Nephron (organoid): ENCODE measurements at regions not wholly inside any gene's neighbourhood (a gene's known extent, or its start where the extent isn't known, plus 50 kb on each side); places are given as distances from the start of the nearest gene placed in this dataset.
"Not testable (repeated sequence)": the region's sequence is repeated elsewhere in the genome, so short reads cannot be mapped to it uniquely, and the experiment has no call there.

Experiments used
- H3K27ac Mint-ChIP-seq, 3 experiments: 2 replicates each; pipeline ENCODE4 v1.8.0; 2020; ENCODE audit warnings: mixed read lengths in 3 of 3, mild to moderate bottlenecking in 2 of 3, moderate library complexity in 1 of 3
- H3K27me3 Mint-ChIP-seq: 2 replicates; pipeline ENCODE4 v1.8.0; 2021; ENCODE audit warnings: low read depth, mild to moderate bottlenecking, moderate library complexity, mixed read lengths
- H3K36me3 Mint-ChIP-seq: 2 replicates; pipeline ENCODE4 v1.8.0; 2020; ENCODE audit warnings: low read depth, mixed read lengths
- H3K4me1 Mint-ChIP-seq: 2 replicates; pipeline ENCODE4 v1.8.0; 2020; ENCODE audit warnings: mixed read lengths
- H3K4me3 Mint-ChIP-seq, 3 experiments: 2 replicates each; pipeline ENCODE4 v1.8.0; 2020; ENCODE audit warnings: mild to moderate bottlenecking in 3 of 3, mixed read lengths in 3 of 3, moderate library complexity in 2 of 3
- H3K9me3 Mint-ChIP-seq: 2 replicates; pipeline ENCODE4 v1.8.0; 2020; ENCODE audit warnings: mixed read lengths
- TF ChIP-seq, protein P1 (sequence below), 3 experiments: fragments of 200-600 bp; sonication (generic); IDR thresholded peaks; one replicate each; pipeline ENCODE4 v1.5.0; 2021; ENCODE audit warnings: antibody characterized with exemption in 3 of 3; ENCODE audit not compliant: unreplicated experiment in 3 of 3

GRCh38 chr13:80497439-80497838, 156.5 kb upstream of the SPRY2 start:
- no peaks in the 10 kb centered on the region for H3K9me3 Mint-ChIP-seq

GRCh38 chr13:80496721-80497397, 155.9 kb upstream of the SPRY2 start:
- Mint-ChIP-seq H3K9me3 (no peaks in the 10 kb centered on the region), H3K27me3 (no peaks in the 10 kb centered on the region), H3K27ac (peak overlapping the region in 1 of 3 experiments; percentile 66), H3K4me1 (no peaks in the 10 kb centered on the region), H3K4me3 (no peak overlapping the region), H3K36me3 (no peaks in the 10 kb centered on the region)
- TF ChIP-seq, protein P1, sequence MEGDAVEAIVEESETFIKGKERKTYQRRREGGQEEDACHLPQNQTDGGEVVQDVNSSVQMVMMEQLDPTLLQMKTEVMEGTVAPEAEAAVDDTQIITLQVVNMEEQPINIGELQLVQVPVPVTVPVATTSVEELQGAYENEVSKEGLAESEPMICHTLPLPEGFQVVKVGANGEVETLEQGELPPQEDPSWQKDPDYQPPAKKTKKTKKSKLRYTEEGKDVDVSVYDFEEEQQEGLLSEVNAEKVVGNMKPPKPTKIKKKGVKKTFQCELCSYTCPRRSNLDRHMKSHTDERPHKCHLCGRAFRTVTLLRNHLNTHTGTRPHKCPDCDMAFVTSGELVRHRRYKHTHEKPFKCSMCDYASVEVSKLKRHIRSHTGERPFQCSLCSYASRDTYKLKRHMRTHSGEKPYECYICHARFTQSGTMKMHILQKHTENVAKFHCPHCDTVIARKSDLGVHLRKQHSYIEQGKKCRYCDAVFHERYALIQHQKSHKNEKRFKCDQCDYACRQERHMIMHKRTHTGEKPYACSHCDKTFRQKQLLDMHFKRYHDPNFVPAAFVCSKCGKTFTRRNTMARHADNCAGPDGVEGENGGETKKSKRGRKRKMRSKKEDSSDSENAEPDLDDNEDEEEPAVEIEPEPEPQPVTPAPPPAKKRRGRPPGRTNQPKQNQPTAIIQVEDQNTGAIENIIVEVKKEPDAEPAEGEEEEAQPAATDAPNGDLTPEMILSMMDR (IDR thresholded peaks at IDR 0.05; ENCODE audit: unreplicated experiment in 3 of 3), result no peak

More at GRCh38 chr13:80497439-80497838, 156.5 kb upstream of the SPRY2 start:
- TF ChIP-seq, protein P1 (IDR thresholded peaks at IDR 0.05; ENCODE audit: unreplicated experiment in 3 of 3), result no peak
- no peak overlapping the region for H3K4me3 Mint-ChIP-seq
- H3K27me3 Mint-ChIP-seq, result no peaks in the 10 kb centered on the region
- H3K36me3 Mint-ChIP-seq, result no peaks in the 10 kb centered on the region
- H3K4me1 Mint-ChIP-seq, result no peaks in the 10 kb centered on the region
- H3K27ac Mint-ChIP-seq, result peak overlapping the region in 1 of 3 experiments; percentile 66

DNA sequence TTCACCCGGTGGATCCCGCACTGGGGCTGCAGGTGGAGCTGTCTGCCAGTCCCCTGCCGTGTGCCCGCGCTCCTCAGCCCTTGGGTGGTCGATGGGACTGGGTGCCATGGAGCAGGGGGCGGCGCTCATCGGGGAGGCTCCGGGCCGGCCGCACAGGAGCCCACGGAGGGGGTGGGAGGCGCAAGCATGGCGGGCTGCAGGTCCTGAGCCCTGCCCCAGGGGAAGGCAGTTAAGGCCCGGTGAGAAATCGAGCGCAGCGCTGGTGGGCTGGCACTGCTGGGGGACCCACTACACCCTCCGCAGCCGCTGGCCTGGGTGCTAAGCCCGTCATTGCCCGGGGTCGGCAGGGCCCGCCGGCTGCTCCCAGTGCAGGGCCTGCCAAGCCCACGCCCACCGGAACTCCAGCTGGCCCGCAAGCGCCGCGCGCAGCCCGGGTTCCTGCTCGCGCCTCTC, 149.6 kb upstream of the SPRY2 start:
- H3K27ac Mint-ChIP-seq, H3K27me3 Mint-ChIP-seq, H3K4me3 Mint-ChIP-seq, H3K9me3 Mint-ChIP-seq, H3K4me1 Mint-ChIP-seq, H3K36me3 Mint-ChIP-seq: not testable (repeated sequence)

- no peaks in the 10 kb centered on the region for H3K9me3 Mint-ChIP-seq
- H3K4me3 Mint-ChIP-seq, result no peak overlapping the region
- H3K36me3 Mint-ChIP-seq, result no peaks in the 10 kb centered on the region
- no peaks in the 10 kb centered on the region for H3K4me1 Mint-ChIP-seq
- H3K27ac Mint-ChIP-seq, result no peak overlapping the region
- TF ChIP-seq, protein P1 (IDR thresholded peaks at IDR 0.05; ENCODE audit: unreplicated experiment in 3 of 3), result no peak
- H3K27me3 Mint-ChIP-seq, result no peaks in the 10 kb centered on the region
Measured at GRCh38 chr13:80486402-80486801, 145.5 kb upstream of the SPRY2 start.

DNA sequence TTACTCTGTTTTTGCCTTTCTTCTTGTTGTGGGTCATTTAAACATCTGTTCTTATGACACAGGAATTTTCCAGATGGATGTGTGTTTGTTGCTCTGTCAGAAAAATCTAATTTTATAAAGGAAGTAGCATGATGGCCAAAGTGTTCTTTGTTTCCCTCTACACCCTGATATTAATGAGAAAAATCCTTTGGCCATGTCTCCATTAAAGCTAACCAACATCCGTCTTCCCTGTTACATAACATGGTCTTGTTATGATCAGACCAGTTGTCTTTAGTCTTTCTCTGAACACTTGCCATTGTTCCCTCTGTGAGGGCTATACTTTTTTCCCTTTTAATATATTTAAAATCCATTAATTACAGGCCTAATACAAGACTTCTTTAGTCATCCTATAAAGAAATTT, 142.2 kb upstream of the SPRY2 start:
- no peaks in the 10 kb centered on the region for H3K9me3 Mint-ChIP-seq
- TF ChIP-seq, protein P1 (IDR thresholded peaks at IDR 0.05; ENCODE audit: unreplicated experiment in 3 of 3), result no peak
- H3K27me3 Mint-ChIP-seq, result no peaks in the 10 kb centered on the region
- H3K4me1 Mint-ChIP-seq, result no peaks in the 10 kb centered on the region
- H3K4me3 Mint-ChIP-seq, result no peak overlapping the region
- H3K36me3 Mint-ChIP-seq, result no peaks in the 10 kb centered on the region
- H3K27ac Mint-ChIP-seq, result no peak overlapping the region

GRCh38 chr13:80481588-80481987, 140.7 kb upstream of the SPRY2 start:
- Mint-ChIP-seq H3K27me3 (no peaks in the 10 kb centered on the region), H3K9me3 (no peaks in the 10 kb centered on the region), H3K36me3 (no peaks in the 10 kb centered on the region), H3K27ac (no peak overlapping the region), H3K4me1 (no peaks in the 10 kb centered on the region), H3K4me3 (no peak overlapping the region)
- TF ChIP-seq, protein P1 (IDR thresholded peaks at IDR 0.05; ENCODE audit: unreplicated experiment in 3 of 3), result no peak
